ENCODE measurements at regions not wholly inside any gene's neighbourhood (a gene's known extent, or its start where the extent isn't known, plus 50 kb on each side); places are given as distances from the start of the nearest gene placed in this dataset.

GRCh38 chr11:86124251-86125233 is 55.7 kb upstream of the PICALM start:
- no peak overlapping the region for H3K4me3 ChIP-seq (ENCODE audit: control insufficient read depth in 1 of 7, extremely low read depth in 1 of 7, insufficient read depth in 4 of 7, low read depth in 2 of 7, low read length in 6 of 7)
- no peak for DNase-seq
- ChIA-PET POLR2A (no interaction called here), CTCF (interaction anchor here (1.3 to 1.9 kb wide), 2 partner anchors 9 to 83 kb away, joined by 4 to 5 read pairs; no protein-coding TSS in a partner anchor)
- H3K27me3 ChIP-seq (replicated peaks in 2 of 5; ENCODE audit: control insufficient read depth in 4 of 5, insufficient read depth in 5 of 5, low read length in 4 of 5) = no peaks in the 10 kb centered on the region
- no peak overlapping the region for H3K27ac ChIP-seq (ENCODE audit: insufficient read depth in 1 of 2, low read depth in 1 of 2, low read length in 2 of 2, poor library complexity in 1 of 2, severe bottlenecking in 2 of 2)
- no peaks in the 10 kb centered on the region for H3K9me3 ChIP-seq (ENCODE audit: control extremely low read depth in 1 of 5, control insufficient read depth in 4 of 5, insufficient read depth in 2 of 5, low read depth in 1 of 5, low read length in 4 of 5)
- no peaks in the 10 kb centered on the region for H3K36me3 ChIP-seq (ENCODE audit: control insufficient read depth in 4 of 4, insufficient read depth in 4 of 4, low read length in 3 of 4)
- WGBS (ENCODE audit: insufficient coverage) = 100% methylated on average over 2 of the region's 3 CpGs
- H3K4me1 ChIP-seq (ENCODE audit: control extremely low read depth in 1 of 4, control insufficient read depth in 4 of 4, insufficient read depth in 4 of 4, low read length in 3 of 4) = peaks cover 0 to 3% (median under 1%) of the 10 kb centered on the region in 4 experiments

- ChIA-PET POLR2A (no interaction called here), CTCF (interaction anchor here (0.9 to 1.9 kb wide), 4 partner anchors 12 to 82 kb away, joined by 3 to 5 read pairs (median 3); no protein-coding TSS in a partner anchor)
- WGBS (ENCODE audit: insufficient coverage) = 100% methylated on average over 1 of the region's 1 CpG
Observed at GRCh38 chr11:86122773-86123172, 53.9 kb upstream of the PICALM start.

GRCh38 chr11:86120807-86121206 is 51.9 kb upstream of the PICALM start:
- Histone ChIP-seq H3K4me1 (ENCODE audit: control extremely low read depth in 1 of 4, control insufficient read depth in 4 of 4, insufficient read depth in 4 of 4, low read length in 3 of 4) (peaks cover 0 to 9% (median under 1%) of the 10 kb centered on the region in 4 experiments), H3K27me3 (replicated peaks in 2 of 5; ENCODE audit: control insufficient read depth in 4 of 5, insufficient read depth in 5 of 5, low read length in 4 of 5) (no peaks in the 10 kb centered on the region), H3K36me3 (ENCODE audit: control insufficient read depth in 4 of 4, insufficient read depth in 4 of 4, low read length in 3 of 4) (no peaks in the 10 kb centered on the region), H3K9me3 (ENCODE audit: control extremely low read depth in 1 of 5, control insufficient read depth in 4 of 5, insufficient read depth in 2 of 5, low read depth in 1 of 5, low read length in 4 of 5) (no peaks in the 10 kb centered on the region), H3K27ac (ENCODE audit: insufficient read depth in 1 of 2, low read depth in 1 of 2, low read length in 2 of 2, poor library complexity in 1 of 2, severe bottlenecking in 2 of 2) (no peak overlapping the region), H3K4me3 (ENCODE audit: control insufficient read depth in 1 of 7, extremely low read depth in 1 of 7, insufficient read depth in 4 of 7, low read depth in 2 of 7, low read length in 6 of 7) (no peak overlapping the region)
- no peak for DNase-seq
- CTCF ChIA-PET = interaction anchor here (1.4 kb wide), 1 partner anchor 14 kb away, joined by 3 read pairs; no protein-coding TSS in a partner anchor
- WGBS (ENCODE audit: insufficient coverage) = no CpG with 5 or more reads among the region's 2 CpGs
- POLR2A ChIA-PET = no interaction called here

More at GRCh38 chr11:86122773-86123172, 53.9 kb upstream of the PICALM start:
- no peak overlapping the region for H3K4me3 ChIP-seq (ENCODE audit: control insufficient read depth in 1 of 7, extremely low read depth in 1 of 7, insufficient read depth in 4 of 7, low read depth in 2 of 7, low read length in 6 of 7)
- no peak overlapping the region for H3K27ac ChIP-seq (ENCODE audit: insufficient read depth in 1 of 2, low read depth in 1 of 2, low read length in 2 of 2, poor library complexity in 1 of 2, severe bottlenecking in 2 of 2)
- H3K9me3 ChIP-seq (ENCODE audit: control extremely low read depth in 1 of 5, control insufficient read depth in 4 of 5, insufficient read depth in 2 of 5, low read depth in 1 of 5, low read length in 4 of 5) = no peaks in the 10 kb centered on the region
- no peak for DNase-seq
- no peaks in the 10 kb centered on the region for H3K27me3 ChIP-seq (replicated peaks in 2 of 5; ENCODE audit: control insufficient read depth in 4 of 5, insufficient read depth in 5 of 5, low read length in 4 of 5)
- peaks cover 0 to 3% (median under 1%) of the 10 kb centered on the region in 4 experiments for H3K4me1 ChIP-seq (ENCODE audit: control extremely low read depth in 1 of 4, control insufficient read depth in 4 of 4, insufficient read depth in 4 of 4, low read length in 3 of 4)
- no peaks in the 10 kb centered on the region for H3K36me3 ChIP-seq (ENCODE audit: control insufficient read depth in 4 of 4, insufficient read depth in 4 of 4, low read length in 3 of 4)

GRCh38 chr11:86119906-86120305 is 51.0 kb upstream of the PICALM start:
- no peak overlapping the region for H3K4me3 ChIP-seq (ENCODE audit: control insufficient read depth in 1 of 7, extremely low read depth in 1 of 7, insufficient read depth in 4 of 7, low read depth in 2 of 7, low read length in 6 of 7)
- no peak for DNase-seq
- H3K36me3 ChIP-seq (ENCODE audit: control insufficient read depth in 4 of 4, insufficient read depth in 4 of 4, low read length in 3 of 4) = no peaks in the 10 kb centered on the region
- WGBS (ENCODE audit: insufficient coverage) = no CpG with 5 or more reads among the region's 1 CpG
- POLR2A ChIA-PET = no interaction called here
- CTCF ChIA-PET = interaction anchor here (0.7 to 1.4 kb wide), 2 partner anchors 15 to 42 kb away, joined by 3 read pairs; no protein-coding TSS in a partner anchor
- no peak overlapping the region for H3K27ac ChIP-seq (ENCODE audit: insufficient read depth in 1 of 2, low read depth in 1 of 2, low read length in 2 of 2, poor library complexity in 1 of 2, severe bottlenecking in 2 of 2)
- H3K9me3 ChIP-seq (ENCODE audit: control extremely low read depth in 1 of 5, control insufficient read depth in 4 of 5, insufficient read depth in 2 of 5, low read depth in 1 of 5, low read length in 4 of 5) = no peaks in the 10 kb centered on the region
- peaks cover 0 to 9% (median under 1%) of the 10 kb centered on the region in 4 experiments for H3K4me1 ChIP-seq (ENCODE audit: control extremely low read depth in 1 of 4, control insufficient read depth in 4 of 4, insufficient read depth in 4 of 4, low read length in 3 of 4)
- H3K27me3 ChIP-seq (replicated peaks in 2 of 5; ENCODE audit: control insufficient read depth in 4 of 5, insufficient read depth in 5 of 5, low read length in 4 of 5) = no peaks in the 10 kb centered on the region

- 100% methylated on average over 2 of the region's 3 CpGs for WGBS (ENCODE audit: insufficient coverage)
- CTCF ChIA-PET = interaction anchor here (0.7 to 2.4 kb wide), 5 partner anchors 11 to 74 kb away, joined by 3 to 9 read pairs (median 3); partner anchors contain the start of gene PICALM
- H3K4me1 ChIP-seq (ENCODE audit: control extremely low read depth in 1 of 4, control insufficient read depth in 4 of 4, insufficient read depth in 4 of 4, low read length in 3 of 4) = peaks cover 0 to 9% (median under 1%) of the 10 kb centered on the region in 4 experiments
- H3K4me3 ChIP-seq (ENCODE audit: control insufficient read depth in 1 of 7, extremely low read depth in 1 of 7, insufficient read depth in 4 of 7, low read depth in 2 of 7, low read length in 6 of 7) = no peak overlapping the region
- no peaks in the 10 kb centered on the region for H3K27me3 ChIP-seq (replicated peaks in 2 of 5; ENCODE audit: control insufficient read depth in 4 of 5, insufficient read depth in 5 of 5, low read length in 4 of 5)
- POLR2A ChIA-PET = no interaction called here
- no peaks in the 10 kb centered on the region for H3K9me3 ChIP-seq (ENCODE audit: control extremely low read depth in 1 of 5, control insufficient read depth in 4 of 5, insufficient read depth in 2 of 5, low read depth in 1 of 5, low read length in 4 of 5)
- DNase-seq = no peak
- H3K27ac ChIP-seq (ENCODE audit: insufficient read depth in 1 of 2, low read depth in 1 of 2, low read length in 2 of 2, poor library complexity in 1 of 2, severe bottlenecking in 2 of 2) = no peak overlapping the region
- no peaks in the 10 kb centered on the region for H3K36me3 ChIP-seq (ENCODE audit: control insufficient read depth in 4 of 4, insufficient read depth in 4 of 4, low read length in 3 of 4)
Observed at GRCh38 chr11:86119077-86119476, 50.2 kb upstream of the PICALM start.
